SU-DHL-6 (cell line): ENCODE measurements at regions not wholly inside any gene's neighbourhood (a gene's known extent, or its start where the extent isn't known, plus 50 kb on each side); places are given as distances from the start of the nearest gene placed in this dataset.
"Not testable (repeated sequence)": the region's sequence is repeated elsewhere in the genome, so short reads cannot be mapped to it uniquely, and the experiment has no call there.

Experiments used
- H2AFZ ChIP-seq: fragments of 200-600 bp; sonication (generic); 2 replicates; pipeline ENCODE4 v1.6.1; 2014; ENCODE audit warnings: low read depth, mild to moderate bottlenecking, moderate library complexity, mixed read lengths, antibody characterized with exemption, low read length; ENCODE audit not compliant: severe bottlenecking
- H3F3A ChIP-seq: fragments of 200-600 bp; shearing (Covaris generic); 2 replicates; pipeline ENCODE4 v1.6.0; 2016; ENCODE audit warnings: antibody characterized with exemption, mild to moderate bottlenecking; ENCODE audit not compliant: insufficient read depth
- H3K27ac ChIP-seq: fragments of 200-600 bp; sonication (generic); 2 replicates; pipeline ENCODE4 v1.5.1; 2016; ENCODE audit warnings: low read depth, mild to moderate bottlenecking, low read length, moderate library complexity, mixed read lengths
- H3K27me3 ChIP-seq: fragments of 200-600 bp; sonication (generic), shearing (Covaris generic); 2 replicates; pipeline ENCODE4 v1.6.0; 2014; ENCODE audit warnings: mild to moderate bottlenecking, low read length
- H3K36me3 ChIP-seq: fragments of 200-600 bp; sonication (generic); 2 replicates; pipeline ENCODE4 v1.6.1; 2014; ENCODE audit warnings: mild to moderate bottlenecking, low read length, mixed read lengths
- H3K4me2 ChIP-seq: fragments of 300-600, 200-600 bp; shearing (Covaris generic), sonication (generic); 2 replicates; pipeline ENCODE4 v1.6.0; 2014; ENCODE audit warnings: low read length, low read depth, mild to moderate bottlenecking; ENCODE audit not compliant: poor library complexity, severe bottlenecking
- H3K4me3 ChIP-seq: fragments of 200-600 bp; sonication (generic); 2 replicates; pipeline ENCODE4 v1.5.1; 2014; ENCODE audit warnings: antibody characterized with exemption, low read length, mild to moderate bottlenecking, mixed read lengths; ENCODE audit not compliant: insufficient read depth, poor library complexity, severe bottlenecking
- H3K79me2 ChIP-seq: fragments of 200-600 bp; sonication (generic); 2 replicates; pipeline ENCODE4 v1.6.1; 2014; ENCODE audit warnings: mild to moderate bottlenecking, low read length, moderate library complexity; ENCODE audit not compliant: insufficient read depth
- H3K9ac ChIP-seq: fragments of 200-600 bp; sonication (generic); 2 replicates; pipeline ENCODE4 v1.7.0; 2014; ENCODE audit warnings: mild to moderate bottlenecking, low read length
- H3K9me2 ChIP-seq: fragments of 200-600 bp; sonication (generic); replicated peaks from 2 replicates; pipeline ENCODE4 v1.6.1; 2014; ENCODE audit warnings: low read length; ENCODE audit not compliant: insufficient read depth
- H3K9me3 ChIP-seq: fragments of 200-600 bp; sonication (generic); 2 replicates; pipeline ENCODE4 v1.6.1; 2014; ENCODE audit warnings: low read length, mixed read lengths; ENCODE audit not compliant: insufficient read depth
- H4K20me1 ChIP-seq: fragments of 200-600 bp; sonication (generic); 2 replicates; pipeline ENCODE4 v1.6.1; 2014; ENCODE audit warnings: low read depth, mild to moderate bottlenecking, antibody characterized with exemption, low read length, moderate library complexity, mixed read lengths
- CTCF ChIP-seq: fragments of 200-600 bp; sonication (generic); IDR thresholded peaks from one replicate; pipeline ENCODE4 v1.5.1; 2017; ENCODE audit warnings: antibody characterized with exemption, mild to moderate bottlenecking, low read length, moderate library complexity; ENCODE audit not compliant: insufficient read depth, poor library complexity, severe bottlenecking
- EZH2phosphoT487 ChIP-seq: fragments of 200-600 bp; sonication (generic), shearing (Covaris generic); conservative IDR thresholded peaks from 2 replicates; pipeline ENCODE4 v1.6.1; 2018; ENCODE audit warnings: mild to moderate bottlenecking, antibody characterized with exemption, low read length, moderate library complexity, mixed read lengths

GRCh38 chr15:31437686-31438085 is 111.1 kb downstream of the KLF13 start:
- no peak overlapping the region for H3K27ac ChIP-seq
- H3K4me3 ChIP-seq, result no peak overlapping the region
- H3K9ac ChIP-seq, result no peak overlapping the region
- H3K79me2 ChIP-seq, result no peaks in the 10 kb centered on the region
- H4K20me1 ChIP-seq, result no peaks in the 10 kb centered on the region
- H2AFZ ChIP-seq, result no peak overlapping the region
- no peaks in the 10 kb centered on the region for H3K9me2 ChIP-seq
- H3K9me3 ChIP-seq, result no peaks in the 10 kb centered on the region
- TF ChIP-seq CTCF, result no peak
- no peak for TF ChIP-seq EZH2phosphoT487
- no peaks in the 10 kb centered on the region for H3K27me3 ChIP-seq
- peaks cover 4% of the 10 kb centered on the region for H3F3A ChIP-seq
- H3K36me3 ChIP-seq, result no peaks in the 10 kb centered on the region
- no peak overlapping the region for H3K4me2 ChIP-seq

GRCh38 chr15:31438601-31439265 is 112.1 kb downstream of the KLF13 start:
- Histone ChIP-seq H3F3A (peaks cover 8% of the 10 kb centered on the region), H4K20me1 (no peaks in the 10 kb centered on the region), H3K79me2 (no peaks in the 10 kb centered on the region), H3K9me2 (no peaks in the 10 kb centered on the region), H3K27ac (no peak overlapping the region), H3K4me3 (no peak overlapping the region), H3K9me3 (no peaks in the 10 kb centered on the region), H3K4me2 (no peak overlapping the region), H3K36me3 (no peaks in the 10 kb centered on the region), H3K27me3 (no peaks in the 10 kb centered on the region), H2AFZ (no peak overlapping the region), H3K9ac (no peak overlapping the region)
- TF ChIP-seq EZH2phosphoT487, result no peak
- TF ChIP-seq CTCF, result no peak

GRCh38 chr15:31439328-31439727 is 112.7 kb downstream of the KLF13 start:
- Histone ChIP-seq H3K4me3 (no peak overlapping the region), H3K27me3 (no peaks in the 10 kb centered on the region), H3K36me3 (no peaks in the 10 kb centered on the region), H3K9me3 (no peaks in the 10 kb centered on the region), H3K4me2 (no peak overlapping the region), H3K27ac (no peak overlapping the region), H3F3A (peaks cover 8% of the 10 kb centered on the region), H2AFZ (no peak overlapping the region), H4K20me1 (no peaks in the 10 kb centered on the region), H3K9me2 (no peaks in the 10 kb centered on the region), H3K79me2 (no peaks in the 10 kb centered on the region), H3K9ac (no peak overlapping the region)
- TF ChIP-seq EZH2phosphoT487 (no peak), CTCF (peak; percentile 66)

GRCh38 chr15:31440216-31440615 is 113.6 kb downstream of the KLF13 start:
- Histone ChIP-seq H3K9ac (peak overlapping the region; percentile 31; the same call in 1 of the 2 replicates), H3K4me2 (peak overlapping the region; percentile 44)
- H3K9me3 ChIP-seq, H3K9me2 ChIP-seq, H3K27me3 ChIP-seq, H4K20me1 ChIP-seq, H3K79me2 ChIP-seq, H3K27ac ChIP-seq, H2AFZ ChIP-seq, H3K36me3 ChIP-seq, H3K4me3 ChIP-seq, H3F3A ChIP-seq: not testable (repeated sequence)
